Neural cell (in vitro differentiated cells): ENCODE measurements at regions not wholly inside any gene's neighbourhood (a gene's known extent, or its start where the extent isn't known, plus 50 kb on each side); places are given as distances from the start of the nearest gene placed in this dataset.

ENCODE experiments used
- H2AFZ ChIP-seq: fragments of 200-600, 300-800 bp; sonication (generic), shearing (Covaris generic); 2 replicates; pipeline ENCODE4 v1.6.0; 2014; ENCODE audit warnings: low read depth, mild to moderate bottlenecking, antibody characterized with exemption, low read length, moderate library complexity
- H3F3A ChIP-seq: fragments of 200-600 bp; shearing (Covaris generic); 2 replicates; pipeline ENCODE4 v1.6.1; 2016; ENCODE audit warnings: mild to moderate bottlenecking, moderate library complexity, mixed read lengths, antibody characterized with exemption, low read length; ENCODE audit not compliant: insufficient read depth, poor library complexity, severe bottlenecking
- H3K27ac ChIP-seq: fragments of 200-600, 300-800 bp; sonication (generic), shearing (Covaris generic); 2 replicates; pipeline ENCODE4 v1.5.1; 2014; ENCODE audit warnings: mild to moderate bottlenecking, low read length, moderate library complexity
- H3K27me3 ChIP-seq: fragments of 300-800, 200-600 bp; sonication (generic), shearing (Covaris generic); 2 replicates; pipeline ENCODE4 v1.6.0; 2014; ENCODE audit warnings: mild to moderate bottlenecking, low read depth, low read length, moderate library complexity; ENCODE audit not compliant: insufficient read depth
- H3K36me3 ChIP-seq: fragments of 300-800, 200-600 bp; sonication (generic), shearing (Covaris generic); 2 replicates; pipeline ENCODE4 v1.5.1; 2014; ENCODE audit warnings: mild to moderate bottlenecking, antibody characterized with exemption, low read length, moderate library complexity; ENCODE audit not compliant: insufficient read depth
- H3K4me2 ChIP-seq: fragments of 300-800, 200-600 bp; sonication (generic), shearing (Covaris generic); 2 replicates; pipeline ENCODE4 v1.6.0; 2014; ENCODE audit warnings: mild to moderate bottlenecking, low read length
- H3K4me3 ChIP-seq: fragments of 300-800, 200-600 bp; sonication (generic), shearing (Covaris generic); 2 replicates; pipeline ENCODE4 v1.5.1; 2014; ENCODE audit warnings: mild to moderate bottlenecking, low read length, moderate library complexity
- H3K79me2 ChIP-seq: fragments of 200-600 bp; shearing (Covaris generic); replicated peaks from 2 replicates; pipeline ENCODE4 v1.6.0; 2014; ENCODE audit warnings: mild to moderate bottlenecking, low read length, moderate library complexity; ENCODE audit not compliant: insufficient read depth
- H3K9ac ChIP-seq: fragments of 300-800, 200-600 bp; sonication (generic), shearing (Covaris generic); 2 replicates; pipeline ENCODE4 v1.6.1; 2016; ENCODE audit warnings: mild to moderate bottlenecking, low read length, mixed read lengths
- H3K9me2 ChIP-seq: fragments of 200-600 bp; shearing (Covaris generic); 2 replicates; pipeline ENCODE4 v1.6.1; 2016; ENCODE audit warnings: mild to moderate bottlenecking, low read length, mixed read lengths; ENCODE audit not compliant: insufficient read depth
- H3K9me3 ChIP-seq: fragments of 200-600, 300-800 bp; sonication (generic), shearing (Covaris generic); 2 replicates; pipeline ENCODE4 v1.6.1; 2016; ENCODE audit warnings: mild to moderate bottlenecking, mixed run types, low read length, moderate library complexity, mixed read lengths
- H4K20me1 ChIP-seq: fragments of 200-600 bp; shearing (Covaris generic); 2 replicates; pipeline ENCODE4 v1.6.1; 2016; ENCODE audit warnings: mild to moderate bottlenecking, mixed run types; ENCODE audit not compliant: insufficient read depth
- CTCF ChIP-seq: fragments of 450-650 bp; IDR thresholded peaks from 2 replicates; pipeline ENCODE4 v1.5.1; 2014; ENCODE audit warnings: antibody characterized with exemption, mild to moderate bottlenecking, moderate library complexity; ENCODE audit not compliant: poor library complexity, severe bottlenecking
- EP300 ChIP-seq: fragments of 450-650 bp; conservative IDR thresholded peaks from 2 replicates; pipeline ENCODE4 v1.6.1; 2014; ENCODE audit warnings: antibody characterized with exemption, mild to moderate bottlenecking, moderate library complexity; ENCODE audit not compliant: poor library complexity, severe bottlenecking
- EZH2 ChIP-seq: fragments of 200-600, 300-800 bp; shearing (Covaris generic), sonication (generic); IDR thresholded peaks from 2 replicates; pipeline ENCODE4 v1.6.1; 2014; ENCODE audit warnings: antibody characterized with exemption, low read length, borderline replicate concordance, mild to moderate bottlenecking; ENCODE audit not compliant: insufficient read depth, poor library complexity, severe bottlenecking
- MXI1 ChIP-seq: fragments of 450-650 bp; conservative IDR thresholded peaks from 2 replicates; pipeline ENCODE4 v1.6.1; 2014; ENCODE audit warnings: antibody characterized with exemption, mild to moderate bottlenecking; ENCODE audit not compliant: poor library complexity, severe bottlenecking
- POLR2AphosphoS5 ChIP-seq: IDR thresholded peaks from 2 replicates; pipeline ENCODE4 v1.6.1; 2012
- RAD21 ChIP-seq: fragments of 450-650 bp; conservative IDR thresholded peaks from 2 replicates; pipeline ENCODE4 v1.6.1; 2014; ENCODE audit warnings: antibody characterized with exemption, mild to moderate bottlenecking, moderate library complexity
- REST ChIP-seq: IDR thresholded peaks from 2 replicates; pipeline ENCODE4 v1.6.1; 2012; ENCODE audit warnings: borderline replicate concordance
- SMC3 ChIP-seq: fragments of 450-650 bp; conservative IDR thresholded peaks from 2 replicates; pipeline ENCODE4 v1.6.1; 2014; ENCODE audit warnings: antibody characterized with exemption, mild to moderate bottlenecking, moderate library complexity; ENCODE audit not compliant: poor library complexity
- TAF1 ChIP-seq: IDR thresholded peaks from 2 replicates; pipeline ENCODE4 v1.6.1; 2012; ENCODE audit warnings: low read depth

GRCh38 chr2:147782141-147782930 lies 62.5 kb upstream of the ACVR2A start:
- H3K79me2 ChIP-seq: no peaks in the 10 kb centered on the region
- H3K27me3 ChIP-seq: no peaks in the 10 kb centered on the region
- no peaks in the 10 kb centered on the region for H3F3A ChIP-seq
- H3K27ac ChIP-seq: no peak overlapping the region
- no peak overlapping the region for H3K9ac ChIP-seq
- no peaks in the 10 kb centered on the region for H3K9me2 ChIP-seq
- no peaks in the 10 kb centered on the region for H3K36me3 ChIP-seq
- TF ChIP-seq EZH2: no peak
- no peak for TF ChIP-seq REST
- no peak for TF ChIP-seq TAF1
- TF ChIP-seq POLR2AphosphoS5: no peak
- TF ChIP-seq MXI1: no peak
- no peak for TF ChIP-seq SMC3
- TF ChIP-seq CTCF: no peak
- TF ChIP-seq EP300: no peak
- no peak for TF ChIP-seq RAD21
- no peak overlapping the region for H2AFZ ChIP-seq
- H3K4me3 ChIP-seq: no peak overlapping the region
- no peaks in the 10 kb centered on the region for H4K20me1 ChIP-seq
- no peak overlapping the region for H3K4me2 ChIP-seq
- no peaks in the 10 kb centered on the region for H3K9me3 ChIP-seq

- H3K27me3 ChIP-seq: no peaks in the 10 kb centered on the region
- H3K36me3 ChIP-seq: no peaks in the 10 kb centered on the region
- no peaks in the 10 kb centered on the region for H4K20me1 ChIP-seq
- no peaks in the 10 kb centered on the region for H3K9me2 ChIP-seq
- H3K4me3 ChIP-seq: no peak overlapping the region
- no peak overlapping the region for H3K27ac ChIP-seq
- TF ChIP-seq POLR2AphosphoS5 (no peak), RAD21 (no peak), REST (no peak), SMC3 (no peak), CTCF (no peak), TAF1 (no peak), MXI1 (no peak), EP300 (no peak), EZH2 (no peak)
- H3K9me3 ChIP-seq: no peaks in the 10 kb centered on the region
- no peak overlapping the region for H3K9ac ChIP-seq
- no peak overlapping the region for H3K4me2 ChIP-seq
- H2AFZ ChIP-seq: no peak overlapping the region
- no peaks in the 10 kb centered on the region for H3K79me2 ChIP-seq
- no peaks in the 10 kb centered on the region for H3F3A ChIP-seq
These were observed 65.4 kb upstream of the ACVR2A start for GRCh38 chr2:147779440-147779839.
